Adipocyte (in vitro differentiated cells): ENCODE measurements at regions not wholly inside any gene's neighbourhood (a gene's known extent, or its start where the extent isn't known, plus 50 kb on each side); places are given as distances from the start of the nearest gene placed in this dataset.
A peak's percentile ranks its signal among the peaks of the same experiment; 100 is the strongest.

Experiments used
- DNase-seq: peaks from one replicate; pipeline ENCODE4 v3.0.0-alpha.2; 2015; ENCODE audit warnings: low read depth
- H3K27me3 ChIP-seq: replicated peaks from 2 replicates; pipeline ENCODE4 v1.7.0; 2013; ENCODE audit warnings: mild to moderate bottlenecking, low read length, moderate library complexity; ENCODE audit not compliant: control insufficient read depth, insufficient read depth
- H3K36me3 ChIP-seq: 2 replicates; pipeline ENCODE4 v1.7.0; 2013; ENCODE audit warnings: low read length, mild to moderate bottlenecking, moderate library complexity; ENCODE audit not compliant: control insufficient read depth, insufficient read depth, severe bottlenecking
- H3K4me1 ChIP-seq: 2 replicates; pipeline ENCODE4 v1.7.0; 2013; ENCODE audit warnings: mild to moderate bottlenecking, low read length, moderate library complexity; ENCODE audit not compliant: control insufficient read depth, insufficient read depth
- H3K4me3 ChIP-seq: 2 replicates; pipeline ENCODE4 v1.7.0; 2013; ENCODE audit warnings: mild to moderate bottlenecking, low read length, moderate library complexity
- H3K9ac ChIP-seq: 2 replicates; pipeline ENCODE4 v1.7.0; 2013; ENCODE audit warnings: mild to moderate bottlenecking, low read length, moderate library complexity
- H3K9me3 ChIP-seq: 2 replicates; pipeline ENCODE4 v1.7.0; 2013; ENCODE audit warnings: mild to moderate bottlenecking, low read length, moderate library complexity; ENCODE audit not compliant: control insufficient read depth

- Histone ChIP-seq H3K4me1 (peaks cover 17% of the 10 kb centered on the region), H3K9ac (no peak overlapping the region), H3K27me3 (no peaks in the 10 kb centered on the region), H3K4me3 (no peak overlapping the region), H3K36me3 (no peaks in the 10 kb centered on the region), H3K9me3 (no peaks in the 10 kb centered on the region)
- DNase-seq, result peak; percentile 72
These were observed 61.7 kb upstream of the PUM1 start for GRCh38 chr1:31127266-31127665.

- no peaks in the 10 kb centered on the region for H3K27me3 ChIP-seq
- H3K9me3 ChIP-seq, result no peaks in the 10 kb centered on the region
- H3K4me3 ChIP-seq, result no peak overlapping the region
- peak overlapping the region; percentile 31 for H3K9ac ChIP-seq
- H3K36me3 ChIP-seq, result no peaks in the 10 kb centered on the region
- peaks cover 21% of the 10 kb centered on the region for H3K4me1 ChIP-seq
- no peak for DNase-seq
These were observed 57.2 kb upstream of the PUM1 start for GRCh38 chr1:31122741-31123140.

- no peaks in the 10 kb centered on the region for H3K36me3 ChIP-seq
- H3K4me3 ChIP-seq, result no peak overlapping the region
- peaks cover 18% of the 10 kb centered on the region for H3K4me1 ChIP-seq
- no peaks in the 10 kb centered on the region for H3K27me3 ChIP-seq
- no peak overlapping the region for H3K9ac ChIP-seq
- H3K9me3 ChIP-seq, result no peaks in the 10 kb centered on the region
- no peak for DNase-seq
These were observed 56.7 kb upstream of the PUM1 start for GRCh38 chr1:31122101-31122735.

- H3K4me3 ChIP-seq, result no peak overlapping the region
- no peaks in the 10 kb centered on the region for H3K9me3 ChIP-seq
- no peaks in the 10 kb centered on the region for H3K27me3 ChIP-seq
- no peak overlapping the region for H3K9ac ChIP-seq
- no peaks in the 10 kb centered on the region for H3K36me3 ChIP-seq
- no peak for DNase-seq
- peaks cover 15% of the 10 kb centered on the region for H3K4me1 ChIP-seq
These were observed 55.3 kb upstream of the PUM1 start for GRCh38 chr1:31120783-31121180.

GRCh38 chr1:31116022-31116421, 50.5 kb upstream of the PUM1 start:
- no peak for DNase-seq
- no peaks in the 10 kb centered on the region for H3K9me3 ChIP-seq
- H3K36me3 ChIP-seq, result no peaks in the 10 kb centered on the region
- H3K4me3 ChIP-seq, result no peak overlapping the region
- no peaks in the 10 kb centered on the region for H3K27me3 ChIP-seq
- no peak overlapping the region for H3K9ac ChIP-seq
- H3K4me1 ChIP-seq, result peaks cover 10% of the 10 kb centered on the region
